ENCODE measurements at regions not wholly inside any gene's neighbourhood (a gene's known extent, or its start where the extent isn't known, plus 50 kb on each side); places are given as distances from the start of the nearest gene placed in this dataset.

DNA sequence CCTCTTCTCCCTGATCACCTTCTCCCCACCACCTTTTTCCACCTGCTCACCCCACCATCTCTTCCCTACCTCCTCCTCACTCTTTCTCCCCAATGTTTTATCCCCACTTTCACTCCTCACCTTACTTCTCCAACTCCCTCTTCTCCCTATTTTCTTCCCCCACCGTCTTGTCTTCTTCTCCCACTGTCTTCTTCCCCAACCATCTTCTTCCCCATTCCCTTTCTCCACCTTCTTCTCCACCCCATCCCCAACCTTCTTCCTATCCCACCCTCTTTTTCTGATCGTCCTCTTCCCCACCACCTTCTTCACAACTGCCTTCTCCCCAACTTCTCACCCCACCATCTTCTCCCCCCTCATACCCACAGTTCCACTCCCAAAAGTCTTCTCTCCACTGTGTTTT is 929.4 kb downstream of the UQCRFS1 start:
- TF ChIP-seq, protein P1, sequence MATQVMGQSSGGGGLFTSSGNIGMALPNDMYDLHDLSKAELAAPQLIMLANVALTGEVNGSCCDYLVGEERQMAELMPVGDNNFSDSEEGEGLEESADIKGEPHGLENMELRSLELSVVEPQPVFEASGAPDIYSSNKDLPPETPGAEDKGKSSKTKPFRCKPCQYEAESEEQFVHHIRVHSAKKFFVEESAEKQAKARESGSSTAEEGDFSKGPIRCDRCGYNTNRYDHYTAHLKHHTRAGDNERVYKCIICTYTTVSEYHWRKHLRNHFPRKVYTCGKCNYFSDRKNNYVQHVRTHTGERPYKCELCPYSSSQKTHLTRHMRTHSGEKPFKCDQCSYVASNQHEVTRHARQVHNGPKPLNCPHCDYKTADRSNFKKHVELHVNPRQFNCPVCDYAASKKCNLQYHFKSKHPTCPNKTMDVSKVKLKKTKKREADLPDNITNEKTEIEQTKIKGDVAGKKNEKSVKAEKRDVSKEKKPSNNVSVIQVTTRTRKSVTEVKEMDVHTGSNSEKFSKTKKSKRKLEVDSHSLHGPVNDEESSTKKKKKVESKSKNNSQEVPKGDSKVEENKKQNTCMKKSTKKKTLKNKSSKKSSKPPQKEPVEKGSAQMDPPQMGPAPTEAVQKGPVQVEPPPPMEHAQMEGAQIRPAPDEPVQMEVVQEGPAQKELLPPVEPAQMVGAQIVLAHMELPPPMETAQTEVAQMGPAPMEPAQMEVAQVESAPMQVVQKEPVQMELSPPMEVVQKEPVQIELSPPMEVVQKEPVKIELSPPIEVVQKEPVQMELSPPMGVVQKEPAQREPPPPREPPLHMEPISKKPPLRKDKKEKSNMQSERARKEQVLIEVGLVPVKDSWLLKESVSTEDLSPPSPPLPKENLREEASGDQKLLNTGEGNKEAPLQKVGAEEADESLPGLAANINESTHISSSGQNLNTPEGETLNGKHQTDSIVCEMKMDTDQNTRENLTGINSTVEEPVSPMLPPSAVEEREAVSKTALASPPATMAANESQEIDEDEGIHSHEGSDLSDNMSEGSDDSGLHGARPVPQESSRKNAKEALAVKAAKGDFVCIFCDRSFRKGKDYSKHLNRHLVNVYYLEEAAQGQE (tag by site-specific recombination; IDR thresholded peaks at IDR 0.05): no peak
- TF ChIP-seq ZNF157 (tag by site-specific recombination; IDR thresholded peaks at IDR 0.05): no peak
- TF ChIP-seq, protein P2, sequence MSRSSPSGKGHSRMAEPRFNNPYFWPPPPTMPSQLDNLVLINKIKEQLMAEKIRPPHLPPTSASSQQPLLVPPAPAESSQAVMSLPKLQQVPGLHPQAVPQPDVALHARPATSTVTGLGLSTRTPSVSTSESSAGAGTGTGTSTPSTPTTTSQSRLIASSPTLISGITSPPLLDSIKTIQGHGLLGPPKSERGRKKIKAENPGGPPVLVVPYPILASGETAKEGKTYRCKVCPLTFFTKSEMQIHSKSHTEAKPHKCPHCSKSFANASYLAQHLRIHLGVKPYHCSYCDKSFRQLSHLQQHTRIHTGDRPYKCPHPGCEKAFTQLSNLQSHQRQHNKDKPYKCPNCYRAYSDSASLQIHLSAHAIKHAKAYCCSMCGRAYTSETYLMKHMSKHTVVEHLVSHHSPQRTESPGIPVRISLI (tag by site-specific recombination; IDR thresholded peaks at IDR 0.05): no peak
